22Rv1 (cell line): ENCODE measurements at regions not wholly inside any gene's neighbourhood (a gene's known extent, or its start where the extent isn't known, plus 50 kb on each side); places are given as distances from the start of the nearest gene placed in this dataset.
"Not testable (repeated sequence)": the region's sequence is repeated elsewhere in the genome, so short reads cannot be mapped to it uniquely, and the experiment has no call there.

Experiments used
- H3K27ac ChIP-seq: fragments of 450-650 bp; 2 replicates; pipeline ENCODE4 v1.5.1; 2017
- ZFX ChIP-seq: fragments of 450-650 bp; IDR thresholded peaks from 2 replicates; pipeline ENCODE4 v1.6.1; 2017; ENCODE audit warnings: antibody characterized with exemption, borderline replicate concordance
- TF ChIP-seq, protein P1 (sequence below): fragments of 450-650 bp; IDR thresholded peaks from 2 replicates; pipeline ENCODE4 v1.5.1; 2017; ENCODE audit warnings: mild to moderate bottlenecking

DNA sequence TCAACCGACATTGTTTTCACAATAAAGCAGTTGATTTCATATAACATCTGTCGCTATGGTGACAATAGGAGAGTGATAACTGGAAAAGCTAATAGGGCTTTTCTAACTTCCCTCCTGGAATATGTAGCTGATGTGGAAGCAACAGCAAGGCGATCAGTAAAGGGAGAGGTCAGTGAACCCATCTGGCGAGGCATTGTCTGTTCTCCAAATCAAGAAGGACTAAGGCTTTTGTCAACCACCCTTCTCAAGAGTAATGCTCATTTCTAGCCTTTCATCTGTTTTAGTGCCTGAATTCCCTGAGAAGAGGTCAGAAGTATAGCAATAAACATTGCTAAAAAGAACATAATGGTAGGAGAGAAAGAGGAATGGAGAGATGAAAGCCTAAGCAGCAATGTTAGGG lies 201.3 kb downstream of the AKAP7 start:
- TF ChIP-seq ZFX = no peak
- TF ChIP-seq, protein P1, sequence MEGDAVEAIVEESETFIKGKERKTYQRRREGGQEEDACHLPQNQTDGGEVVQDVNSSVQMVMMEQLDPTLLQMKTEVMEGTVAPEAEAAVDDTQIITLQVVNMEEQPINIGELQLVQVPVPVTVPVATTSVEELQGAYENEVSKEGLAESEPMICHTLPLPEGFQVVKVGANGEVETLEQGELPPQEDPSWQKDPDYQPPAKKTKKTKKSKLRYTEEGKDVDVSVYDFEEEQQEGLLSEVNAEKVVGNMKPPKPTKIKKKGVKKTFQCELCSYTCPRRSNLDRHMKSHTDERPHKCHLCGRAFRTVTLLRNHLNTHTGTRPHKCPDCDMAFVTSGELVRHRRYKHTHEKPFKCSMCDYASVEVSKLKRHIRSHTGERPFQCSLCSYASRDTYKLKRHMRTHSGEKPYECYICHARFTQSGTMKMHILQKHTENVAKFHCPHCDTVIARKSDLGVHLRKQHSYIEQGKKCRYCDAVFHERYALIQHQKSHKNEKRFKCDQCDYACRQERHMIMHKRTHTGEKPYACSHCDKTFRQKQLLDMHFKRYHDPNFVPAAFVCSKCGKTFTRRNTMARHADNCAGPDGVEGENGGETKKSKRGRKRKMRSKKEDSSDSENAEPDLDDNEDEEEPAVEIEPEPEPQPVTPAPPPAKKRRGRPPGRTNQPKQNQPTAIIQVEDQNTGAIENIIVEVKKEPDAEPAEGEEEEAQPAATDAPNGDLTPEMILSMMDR = no peak
- no peak overlapping the region for H3K27ac ChIP-seq

DNA sequence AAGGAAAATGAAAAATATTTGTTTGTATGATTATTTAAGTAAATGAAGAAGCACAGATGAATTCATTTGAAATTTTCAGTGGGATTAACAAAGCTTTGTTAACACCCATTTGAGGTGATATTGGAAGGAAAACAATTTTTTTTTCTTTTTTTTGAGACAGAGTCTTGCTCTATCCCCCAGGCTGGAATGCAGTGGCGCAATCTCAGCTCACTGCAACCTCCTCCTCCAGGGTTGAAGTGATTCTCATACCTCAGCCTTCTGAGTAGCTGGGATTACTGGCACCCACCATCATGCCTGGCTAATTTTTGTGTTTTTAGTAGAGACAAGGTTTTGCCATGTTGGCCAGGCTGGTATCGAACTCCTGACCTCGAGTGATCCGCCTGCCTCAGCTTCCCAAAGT lies 211.6 kb downstream of the AKAP7 start:
- H3K27ac ChIP-seq = not testable (repeated sequence)

DNA sequence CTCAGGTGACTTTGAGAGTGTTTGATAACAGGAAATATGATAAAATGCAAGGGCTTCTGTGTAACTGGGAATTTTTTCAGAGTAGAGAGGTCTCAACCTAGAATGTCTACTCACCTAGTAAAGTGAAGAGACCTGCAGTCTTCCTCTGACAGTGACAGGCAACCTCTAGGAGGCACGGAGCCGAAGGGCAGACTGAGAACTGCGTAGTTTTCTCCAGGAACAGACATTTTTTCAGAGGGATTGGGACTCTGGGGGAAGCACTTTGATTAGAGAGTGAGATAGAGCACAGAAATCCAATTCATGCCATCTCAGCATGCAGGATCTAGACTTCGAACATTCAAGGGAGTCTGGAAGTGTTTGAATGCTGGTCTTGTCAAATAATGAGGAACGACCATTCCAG lies 213.3 kb downstream of the AKAP7 start:
- no peak overlapping the region for H3K27ac ChIP-seq
- TF ChIP-seq, protein P1 = no peak
- TF ChIP-seq ZFX = no peak

DNA sequence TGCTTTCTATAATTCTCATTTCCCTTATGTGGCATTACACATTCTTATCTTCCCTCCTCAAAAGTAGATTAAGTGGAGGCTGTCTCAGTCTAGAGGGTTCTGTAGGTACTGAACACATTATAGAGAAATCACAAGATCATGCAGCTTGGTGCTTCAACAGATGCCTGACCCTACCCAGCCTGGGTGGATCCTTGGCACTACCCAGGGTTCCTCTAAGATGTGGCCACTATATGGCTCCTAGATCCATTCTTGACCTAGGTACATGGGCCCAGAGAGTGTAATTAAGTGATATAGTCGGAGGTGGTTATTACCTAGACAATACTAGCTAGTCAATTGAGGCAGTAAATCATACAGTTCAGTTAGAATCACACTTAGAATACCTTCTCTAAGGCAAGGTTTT lies 213.9 kb downstream of the AKAP7 start:
- H3K27ac ChIP-seq = no peak overlapping the region
- TF ChIP-seq, protein P1 = no peak
- TF ChIP-seq ZFX = no peak

DNA sequence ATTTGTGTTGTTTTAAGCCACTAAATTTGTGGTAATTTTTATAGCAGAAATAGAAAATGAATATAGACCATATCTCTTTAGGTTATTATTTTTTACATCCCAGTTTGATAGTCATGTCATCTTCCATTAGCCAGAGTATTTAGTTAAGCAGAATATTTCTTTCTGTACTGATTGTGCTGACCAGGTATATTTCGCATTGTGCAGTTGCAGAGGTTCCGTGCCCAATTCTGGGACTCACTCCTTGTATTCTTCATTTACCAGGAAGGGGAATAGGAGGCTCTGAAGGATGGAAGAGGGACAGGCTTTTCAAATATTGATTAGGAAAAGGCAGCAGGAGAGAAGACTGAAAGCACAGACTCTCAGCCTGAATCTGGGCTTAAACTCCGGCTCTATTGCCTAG lies 217.8 kb downstream of the AKAP7 start:
- no peak overlapping the region for H3K27ac ChIP-seq
- TF ChIP-seq, protein P1 = no peak
- TF ChIP-seq ZFX = no peak

DNA sequence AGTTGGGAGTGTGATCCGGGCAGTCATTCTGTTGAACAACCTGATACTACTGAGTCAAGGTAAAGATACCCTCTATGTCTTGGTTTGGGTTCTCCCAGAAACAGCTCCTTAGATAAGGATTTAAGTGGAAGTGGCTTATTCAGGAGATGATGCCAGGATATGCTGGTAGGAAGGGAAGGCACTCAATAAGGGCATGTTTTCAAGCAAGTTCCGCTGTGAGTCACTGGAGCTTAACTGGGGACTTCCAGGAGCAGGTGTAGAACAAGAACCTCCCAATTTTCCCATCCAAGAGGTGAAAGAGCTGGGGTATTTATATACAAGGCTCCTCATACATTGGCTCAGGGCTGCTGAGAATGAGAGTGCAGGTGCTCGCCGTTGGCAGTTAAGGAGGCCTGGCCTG lies 218.6 kb downstream of the AKAP7 start:
- TF ChIP-seq ZFX = no peak
- TF ChIP-seq, protein P1 = no peak
- H3K27ac ChIP-seq = no peak overlapping the region

DNA sequence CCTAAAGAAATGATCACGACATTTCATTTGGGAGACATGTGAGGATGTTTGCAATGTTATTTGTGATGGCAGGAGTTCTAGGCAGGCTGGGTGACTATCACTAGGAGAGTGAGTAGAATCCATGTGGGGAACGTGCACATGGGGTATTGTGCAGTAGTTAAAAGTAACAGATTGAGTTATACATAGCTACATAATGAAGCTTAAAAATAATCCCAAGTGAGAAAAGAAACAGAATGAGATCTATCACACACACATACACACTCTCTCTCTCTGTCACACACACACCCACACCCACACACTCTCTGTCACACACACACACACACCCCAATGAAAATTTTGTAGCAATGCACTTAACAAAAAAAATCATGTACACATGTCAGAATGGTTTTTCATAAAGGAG lies 218.7 kb upstream of the ARG1 start:
- H3K27ac ChIP-seq = no peak overlapping the region
- TF ChIP-seq, protein P1 = no peak
- TF ChIP-seq ZFX = no peak

DNA sequence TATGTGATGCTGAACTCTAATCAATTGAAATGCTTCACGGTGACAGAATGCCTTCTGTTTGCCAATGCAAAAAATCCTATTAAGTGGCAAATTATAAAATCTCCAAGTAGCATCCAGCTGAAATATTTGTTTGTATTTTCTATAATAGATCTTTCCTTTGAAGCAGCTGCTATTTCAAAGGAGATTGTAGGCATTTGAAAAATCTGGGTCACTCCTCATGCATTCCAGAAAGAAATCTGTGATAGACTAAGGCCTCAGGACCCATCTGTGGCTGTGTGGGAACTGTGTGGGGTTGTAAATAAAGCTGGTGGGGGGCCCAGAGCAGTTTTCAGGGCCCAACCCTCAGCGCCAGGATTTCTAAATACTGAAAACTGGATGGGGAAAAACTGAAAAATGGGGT lies 216.9 kb upstream of the ARG1 start:
- TF ChIP-seq, protein P1 = no peak
- no peak for TF ChIP-seq ZFX

More for the DNA sequence above, 216.9 kb upstream of the ARG1 start:
- H3K27ac ChIP-seq = no peak overlapping the region
